ENCODE measurements at regions not wholly inside any gene's neighbourhood (a gene's known extent, or its start where the extent isn't known, plus 50 kb on each side); places are given as distances from the start of the nearest gene placed in this dataset.

DNA sequence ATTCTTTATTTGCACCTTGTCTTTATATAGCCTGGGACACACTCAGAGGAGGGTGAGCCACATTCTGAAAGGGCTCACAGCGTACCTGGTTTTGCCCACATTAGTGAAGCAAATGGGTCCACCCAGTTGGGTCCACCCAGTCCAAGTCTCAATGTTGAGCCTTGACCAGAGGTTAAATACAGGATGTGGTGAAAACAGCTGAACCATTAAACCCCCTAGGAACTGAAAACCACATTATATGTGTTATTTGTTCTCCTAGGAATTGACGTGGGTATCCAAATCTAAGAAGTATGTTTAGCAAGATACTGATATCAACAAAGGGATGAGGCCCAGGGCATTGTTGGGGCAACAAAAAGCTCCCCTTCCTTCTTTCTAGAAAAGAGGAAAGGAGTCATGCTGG is 83.8 kb downstream of the SETD4 start:
- no peak for TF ChIP-seq GATA2 (IDR thresholded peaks at IDR 0.05; ENCODE audit: low read depth, low read length)
- no peak for TF ChIP-seq GATA3 (IDR thresholded peaks at IDR 0.05; ENCODE audit: low read depth, low read length)

All from SH-SY5Y (cell line).